ENCODE measurements at regions not wholly inside any gene's neighbourhood (a gene's known extent, or its start where the extent isn't known, plus 50 kb on each side); places are given as distances from the start of the nearest gene placed in this dataset.

GRCh38 chr3:113141543-113141942 is 69.8 kb upstream of the BOC start:
- H3K4me1 ChIP-seq (ENCODE audit: insufficient read depth, low read length): no peaks in the 10 kb centered on the region
- H3K4me3 ChIP-seq (ENCODE audit: low read length): no peak overlapping the region
- no peaks in the 10 kb centered on the region for H3K9me3 ChIP-seq (ENCODE audit: low read depth, low read length)
- no peaks in the 10 kb centered on the region for H3K27me3 ChIP-seq (ENCODE audit: insufficient read depth, low read length)

- Histone ChIP-seq H3K4me3 (ENCODE audit: low read length) (no peak overlapping the region), H3K4me1 (ENCODE audit: insufficient read depth, low read length) (no peaks in the 10 kb centered on the region), H3K27me3 (ENCODE audit: insufficient read depth, low read length) (no peaks in the 10 kb centered on the region), H3K9me3 (ENCODE audit: low read depth, low read length) (no peaks in the 10 kb centered on the region)
Observed at GRCh38 chr3:113142476-113142875, 68.9 kb upstream of the BOC start.

- no peaks in the 10 kb centered on the region for H3K9me3 ChIP-seq (ENCODE audit: low read depth, low read length)
- H3K4me1 ChIP-seq (ENCODE audit: insufficient read depth, low read length): no peaks in the 10 kb centered on the region
- H3K4me3 ChIP-seq (ENCODE audit: low read length): no peak overlapping the region
- no peaks in the 10 kb centered on the region for H3K27me3 ChIP-seq (ENCODE audit: insufficient read depth, low read length)
Observed at GRCh38 chr3:113143353-113143752, 68.0 kb upstream of the BOC start.

GRCh38 chr3:113147681-113148261 is 63.6 kb upstream of the BOC start:
- no peaks in the 10 kb centered on the region for H3K9me3 ChIP-seq (ENCODE audit: low read depth, low read length)
- H3K27me3 ChIP-seq (ENCODE audit: insufficient read depth, low read length): no peaks in the 10 kb centered on the region
- H3K4me1 ChIP-seq (ENCODE audit: insufficient read depth, low read length): no peaks in the 10 kb centered on the region
- H3K4me3 ChIP-seq (ENCODE audit: low read length): no peak overlapping the region

- Histone ChIP-seq H3K9me3 (ENCODE audit: low read depth, low read length) (no peaks in the 10 kb centered on the region), H3K4me3 (ENCODE audit: low read length) (no peak overlapping the region), H3K4me1 (ENCODE audit: insufficient read depth, low read length) (no peaks in the 10 kb centered on the region), H3K27me3 (ENCODE audit: insufficient read depth, low read length) (no peaks in the 10 kb centered on the region)
Observed at GRCh38 chr3:113148284-113148683, 63.1 kb upstream of the BOC start.

- no peaks in the 10 kb centered on the region for H3K9me3 ChIP-seq (ENCODE audit: low read depth, low read length)
- no peaks in the 10 kb centered on the region for H3K4me1 ChIP-seq (ENCODE audit: insufficient read depth, low read length)
- H3K4me3 ChIP-seq (ENCODE audit: low read length): no peak overlapping the region
- H3K27me3 ChIP-seq (ENCODE audit: insufficient read depth, low read length): no peaks in the 10 kb centered on the region
Observed at GRCh38 chr3:113150250-113150649, 61.1 kb upstream of the BOC start.

- Histone ChIP-seq H3K4me1 (ENCODE audit: insufficient read depth, low read length) (no peaks in the 10 kb centered on the region), H3K27me3 (ENCODE audit: insufficient read depth, low read length) (no peaks in the 10 kb centered on the region), H3K4me3 (ENCODE audit: low read length) (no peak overlapping the region), H3K9me3 (ENCODE audit: low read depth, low read length) (no peaks in the 10 kb centered on the region)
Observed at GRCh38 chr3:113151461-113152031, 59.8 kb upstream of the BOC start.

- no peak overlapping the region for H3K4me3 ChIP-seq (ENCODE audit: low read length)
Observed at GRCh38 chr3:113152849-113153248, 58.5 kb upstream of the BOC start.

GRCh38 chr3:113153499-113154107 is 57.8 kb upstream of the BOC start:
- Histone ChIP-seq H3K9me3 (ENCODE audit: low read depth, low read length) (no peaks in the 10 kb centered on the region), H3K27me3 (ENCODE audit: insufficient read depth, low read length) (no peaks in the 10 kb centered on the region), H3K4me1 (ENCODE audit: insufficient read depth, low read length) (no peaks in the 10 kb centered on the region), H3K4me3 (ENCODE audit: low read length) (no peak overlapping the region)

More at GRCh38 chr3:113152849-113153248, 58.5 kb upstream of the BOC start:
- no peaks in the 10 kb centered on the region for H3K27me3 ChIP-seq (ENCODE audit: insufficient read depth, low read length)
- no peaks in the 10 kb centered on the region for H3K9me3 ChIP-seq (ENCODE audit: low read depth, low read length)
- no peaks in the 10 kb centered on the region for H3K4me1 ChIP-seq (ENCODE audit: insufficient read depth, low read length)

GRCh38 chr3:113156816-113157333 is 54.5 kb upstream of the BOC start:
- peaks cover 1% of the 10 kb centered on the region for H3K27me3 ChIP-seq (ENCODE audit: insufficient read depth, low read length)
- H3K9me3 ChIP-seq (ENCODE audit: low read depth, low read length): no peaks in the 10 kb centered on the region
- no peaks in the 10 kb centered on the region for H3K4me1 ChIP-seq (ENCODE audit: insufficient read depth, low read length)
- no peak overlapping the region for H3K4me3 ChIP-seq (ENCODE audit: low read length)

- no peaks in the 10 kb centered on the region for H3K9me3 ChIP-seq (ENCODE audit: low read depth, low read length)
- H3K27me3 ChIP-seq (ENCODE audit: insufficient read depth, low read length): peaks cover 2% of the 10 kb centered on the region
- H3K4me3 ChIP-seq (ENCODE audit: low read length): no peak overlapping the region
- no peaks in the 10 kb centered on the region for H3K4me1 ChIP-seq (ENCODE audit: insufficient read depth, low read length)
Observed at GRCh38 chr3:113157408-113158030, 53.8 kb upstream of the BOC start.

- Histone ChIP-seq H3K4me3 (ENCODE audit: low read length) (no peak overlapping the region), H3K9me3 (ENCODE audit: low read depth, low read length) (no peaks in the 10 kb centered on the region), H3K4me1 (ENCODE audit: insufficient read depth, low read length) (no peaks in the 10 kb centered on the region), H3K27me3 (ENCODE audit: insufficient read depth, low read length) (peaks cover 2% of the 10 kb centered on the region)
Observed at GRCh38 chr3:113158171-113158570, 53.2 kb upstream of the BOC start.
